ENCODE measurements at regions not wholly inside any gene's neighbourhood (a gene's known extent, or its start where the extent isn't known, plus 50 kb on each side); places are given as distances from the start of the nearest gene placed in this dataset.

DNA sequence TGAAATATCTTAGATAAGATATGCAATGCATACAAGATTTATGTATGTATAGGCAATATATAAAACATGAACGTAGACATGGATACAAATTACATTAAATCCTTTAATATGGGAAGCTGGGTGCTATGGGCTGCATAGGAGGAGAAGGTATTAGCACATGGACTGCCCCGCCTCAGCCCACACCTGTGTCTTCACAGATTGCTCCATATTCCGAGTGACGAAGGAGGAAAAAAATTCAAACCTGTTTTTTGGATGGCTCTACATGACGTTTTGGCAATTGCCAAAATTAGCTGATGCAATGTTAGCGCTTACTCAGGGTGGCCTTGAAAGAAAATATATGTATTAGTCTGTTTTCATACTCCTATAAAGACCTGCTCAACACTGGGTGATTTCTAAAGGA, 223.4 kb upstream of the SLCO3A1 start:
- dilution Hi-C loops (cut with MboI; ENCODE audit: extremely low pct_ligation_motif_present, low sequenced_read_pairs): no loop called here
- H3K4me2 ChIP-seq (ENCODE audit: control insufficient read depth, extremely low read depth, insufficient read depth, low read depth, low read length): no peak overlapping the region
- H3K36me3 ChIP-seq (ENCODE audit: control insufficient read depth in 2 of 2, extremely low read depth in 1 of 2, insufficient read depth in 2 of 2, low read length in 2 of 2): no peaks in the 10 kb centered on the region
- FAIRE-seq: no peak
- no peak overlapping the region for H3K27ac ChIP-seq (ENCODE audit: control insufficient read depth, insufficient read depth, low read length)
- no peaks in the 10 kb centered on the region for H3K79me2 ChIP-seq (ENCODE audit: control insufficient read depth, insufficient read depth, low read length)
- DNase-seq (ENCODE audit: low read depth, low spot score): no peak
- no peaks in the 10 kb centered on the region for H3K9me3 ChIP-seq (ENCODE audit: control insufficient read depth, low read depth, low read length)
- H2AFZ ChIP-seq (ENCODE audit: control insufficient read depth, low read length): no peak overlapping the region
- H3K4me1 ChIP-seq (ENCODE audit: control insufficient read depth, extremely low read depth, insufficient read depth, low read length): no peaks in the 10 kb centered on the region
- no peaks in the 10 kb centered on the region for H3K27me3 ChIP-seq (ENCODE audit: control insufficient read depth, extremely low read depth, insufficient read depth, low read length)
- no peaks in the 10 kb centered on the region for H4K20me1 ChIP-seq (ENCODE audit: control insufficient read depth, extremely low read depth, insufficient read depth, low read length)
- no peak overlapping the region for H3K4me3 ChIP-seq (ENCODE audit: control insufficient read depth in 2 of 3, extremely low read depth in 1 of 3, insufficient read depth in 2 of 3, low read depth in 1 of 3, low read length in 3 of 3)
- H3K9ac ChIP-seq (ENCODE audit: control insufficient read depth, extremely low read depth, insufficient read depth, low read length): no peak overlapping the region
- TF ChIP-seq EZH2 (IDR thresholded peaks at IDR 0.05; ENCODE audit: low read length): no peak
- TF ChIP-seq, protein P1, sequence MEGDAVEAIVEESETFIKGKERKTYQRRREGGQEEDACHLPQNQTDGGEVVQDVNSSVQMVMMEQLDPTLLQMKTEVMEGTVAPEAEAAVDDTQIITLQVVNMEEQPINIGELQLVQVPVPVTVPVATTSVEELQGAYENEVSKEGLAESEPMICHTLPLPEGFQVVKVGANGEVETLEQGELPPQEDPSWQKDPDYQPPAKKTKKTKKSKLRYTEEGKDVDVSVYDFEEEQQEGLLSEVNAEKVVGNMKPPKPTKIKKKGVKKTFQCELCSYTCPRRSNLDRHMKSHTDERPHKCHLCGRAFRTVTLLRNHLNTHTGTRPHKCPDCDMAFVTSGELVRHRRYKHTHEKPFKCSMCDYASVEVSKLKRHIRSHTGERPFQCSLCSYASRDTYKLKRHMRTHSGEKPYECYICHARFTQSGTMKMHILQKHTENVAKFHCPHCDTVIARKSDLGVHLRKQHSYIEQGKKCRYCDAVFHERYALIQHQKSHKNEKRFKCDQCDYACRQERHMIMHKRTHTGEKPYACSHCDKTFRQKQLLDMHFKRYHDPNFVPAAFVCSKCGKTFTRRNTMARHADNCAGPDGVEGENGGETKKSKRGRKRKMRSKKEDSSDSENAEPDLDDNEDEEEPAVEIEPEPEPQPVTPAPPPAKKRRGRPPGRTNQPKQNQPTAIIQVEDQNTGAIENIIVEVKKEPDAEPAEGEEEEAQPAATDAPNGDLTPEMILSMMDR (optimal IDR thresholded peaks at IDR 0.05 in 1 of 3, IDR thresholded peaks at IDR 0.05 in 1 of 3, conservative IDR thresholded peaks at IDR 0.05 in 1 of 3; ENCODE audit: extremely low read depth in 1 of 3, insufficient read depth in 2 of 3, low read length in 3 of 3): no peak
- no peaks in the 10 kb centered on the region for H3K9me1 ChIP-seq (ENCODE audit: control insufficient read depth, extremely low read depth, insufficient read depth, low read length)

DNA sequence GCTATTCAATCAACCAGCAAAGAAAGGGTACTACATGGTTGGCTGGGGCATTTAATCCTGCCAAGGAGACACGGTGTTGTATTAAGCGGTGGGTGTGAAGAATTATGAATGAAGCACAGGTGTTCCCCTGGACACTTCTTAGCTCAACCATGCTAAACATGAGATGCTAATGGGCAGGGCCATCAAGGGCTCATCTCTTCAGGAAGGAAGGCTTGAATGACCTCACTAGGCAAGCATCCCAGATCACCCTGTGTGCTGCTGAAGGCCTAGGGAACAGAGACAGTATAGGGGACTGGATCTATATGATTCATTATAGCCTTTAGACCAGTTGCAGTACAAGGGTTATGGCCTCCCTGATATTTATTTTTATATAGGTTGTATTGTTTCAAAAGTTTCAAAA, 221.3 kb upstream of the SLCO3A1 start:
- H2AFZ ChIP-seq (ENCODE audit: control insufficient read depth, low read length): no peak overlapping the region
- no peaks in the 10 kb centered on the region for H3K27me3 ChIP-seq (ENCODE audit: control insufficient read depth, extremely low read depth, insufficient read depth, low read length)
- H3K36me3 ChIP-seq (ENCODE audit: control insufficient read depth in 2 of 2, extremely low read depth in 1 of 2, insufficient read depth in 2 of 2, low read length in 2 of 2): no peaks in the 10 kb centered on the region
- H3K4me3 ChIP-seq (ENCODE audit: control insufficient read depth in 2 of 3, extremely low read depth in 1 of 3, insufficient read depth in 2 of 3, low read depth in 1 of 3, low read length in 3 of 3): no peak overlapping the region
- FAIRE-seq (no peak), DNase-seq (ENCODE audit: low read depth, low spot score) (no peak)
- no peaks in the 10 kb centered on the region for H3K9me3 ChIP-seq (ENCODE audit: control insufficient read depth, low read depth, low read length)
- H3K79me2 ChIP-seq (ENCODE audit: control insufficient read depth, insufficient read depth, low read length): no peaks in the 10 kb centered on the region
- H3K9me1 ChIP-seq (ENCODE audit: control insufficient read depth, extremely low read depth, insufficient read depth, low read length): no peaks in the 10 kb centered on the region
- H4K20me1 ChIP-seq (ENCODE audit: control insufficient read depth, extremely low read depth, insufficient read depth, low read length): no peaks in the 10 kb centered on the region
- no peak overlapping the region for H3K9ac ChIP-seq (ENCODE audit: control insufficient read depth, extremely low read depth, insufficient read depth, low read length)
- dilution Hi-C loops (cut with MboI; ENCODE audit: extremely low pct_ligation_motif_present, low sequenced_read_pairs): no loop called here
- TF ChIP-seq, protein P1 (optimal IDR thresholded peaks at IDR 0.05 in 1 of 3, IDR thresholded peaks at IDR 0.05 in 1 of 3, conservative IDR thresholded peaks at IDR 0.05 in 1 of 3; ENCODE audit: extremely low read depth in 1 of 3, insufficient read depth in 2 of 3, low read length in 3 of 3): no peak
- TF ChIP-seq EZH2 (IDR thresholded peaks at IDR 0.05; ENCODE audit: low read length): no peak
- no peaks in the 10 kb centered on the region for H3K4me1 ChIP-seq (ENCODE audit: control insufficient read depth, extremely low read depth, insufficient read depth, low read length)
- no peak overlapping the region for H3K27ac ChIP-seq (ENCODE audit: control insufficient read depth, insufficient read depth, low read length)
- H3K4me2 ChIP-seq (ENCODE audit: control insufficient read depth, extremely low read depth, insufficient read depth, low read depth, low read length): no peak overlapping the region

All from keratinocyte (primary cell).